A549 (cell line): ENCODE measurements at regions not wholly inside any gene's neighbourhood (a gene's known extent, or its start where the extent isn't known, plus 50 kb on each side); places are given as distances from the start of the nearest gene placed in this dataset.

Experiments
- ATAC-seq, 2 experiments: fragments of 200-7000 bp in 1 of 2; fragments of >200 bp in 1 of 2; cut with Nextera tagmentation in 1 of 2; cut with Tn5 transposase in 1 of 2; 3 replicates each; pipeline versions ENCODE4 v1.8.0 to v1.9.1; 2018 to 2020; ENCODE audit warnings: mild to moderate bottlenecking in 1 of 2, moderate library complexity in 1 of 2
- CTCF ChIA-PET: fragments of 300-600 bp; sonication (Branson Sonifier 250); formaldehyde crosslinking; extraction: SDS; loops from one replicate; lab custom pipeline; 2021; ENCODE audit warnings: antibody characterized with exemption, inconsistent platforms; lab: Yijun Ruan, JAX
- POLR2A ChIA-PET: fragments of 350-600 bp; formaldehyde crosslinking; extraction: SDS; loops from one replicate; lab custom pipeline; 2021; ENCODE audit warnings: antibody characterized with exemption, inconsistent platforms; lab: Yijun Ruan, JAX
- DNase-seq, 2 experiments: peaks; one replicate each; pipeline versions ENCODE4 v3.0.0 to v3.0.0-alpha.2; 2011 to 2016; ENCODE audit warnings: low read depth in 1 of 2, low spot score in 1 of 2
- FAIRE-seq: peaks from 2 replicates; lab custom pipeline; 2011; peaks lifted over from hg19 to GRCh38; lab: Jason Lieb, UNC
- H3K27ac ChIP-seq, 2 experiments: fragments of >200 bp; sonication (Bioruptor Twin); formaldehyde crosslinking; 3 replicates each; pipeline ENCODE4 v1.5.1; 2016 to 2017
- H3K4me1 ChIP-seq: fragments of >200 bp; sonication (Bioruptor Twin); formaldehyde crosslinking; 3 replicates; pipeline ENCODE4 v1.6.1; 2016
- H3K4me2 ChIP-seq: fragments of >200 bp; sonication (Bioruptor Twin); formaldehyde crosslinking; 3 replicates; pipeline ENCODE4 v1.6.1; 2016
- H3K4me3 ChIP-seq: fragments of >200 bp; sonication (Bioruptor Twin); formaldehyde crosslinking; 3 replicates; pipeline ENCODE4 v1.5.1; 2016
- H3K9me3 ChIP-seq: fragments of >200 bp; sonication (Bioruptor Twin); formaldehyde crosslinking; 3 replicates; pipeline ENCODE4 v1.6.1; 2016
- ATOH8 ChIP-seq: fragments of 250-450 bp; sonication (Bioruptor Pico); IDR thresholded peaks from 2 replicates; pipeline ENCODE4 v1.5.0; 2020; ENCODE audit warnings: low read depth, mild to moderate bottlenecking, moderate library complexity
- CEBPB ChIP-seq, 2 experiments: fragments of >200 bp in 1 of 2; sonication (Bioruptor Twin) in 1 of 2; formaldehyde crosslinking in 1 of 2; IDR thresholded peaks; 2 replicates each; pipeline ENCODE4 v1.6.1; 2012 to 2016
- CHD4 ChIP-seq: fragments of 200-600 bp; sonication (generic); IDR thresholded peaks from 2 replicates; pipeline ENCODE4 v1.6.1; 2016; ENCODE audit warnings: antibody characterized with exemption, mild to moderate bottlenecking, borderline replicate concordance
- CTCF ChIP-seq: fragments of >200 bp; sonication (Bioruptor Twin); formaldehyde crosslinking; IDR thresholded peaks from 3 replicates; pipeline ENCODE4 v1.5.1; 2016
- EHF ChIP-seq: fragments of 250-450 bp; sonication (Bioruptor Pico); IDR thresholded peaks from 2 replicates; pipeline ENCODE4 v1.5.0; 2020; ENCODE audit warnings: mild to moderate bottlenecking
- ELK1 ChIP-seq: fragments of 150-350 bp; IDR thresholded peaks from 2 replicates; pipeline ENCODE4 v1.6.1; 2014; ENCODE audit warnings: low read depth, mild to moderate bottlenecking, low read length
- FOSB ChIP-seq: fragments of 250-450 bp; sonication (Bioruptor Pico); IDR thresholded peaks from 2 replicates; pipeline ENCODE4 v1.5.0; 2020; ENCODE audit warnings: mild to moderate bottlenecking, moderate library complexity
- FOSL2 ChIP-seq, 2 experiments: fragments of 450-650 bp in 1 of 2; fragments of >200 bp in 1 of 2; sonication (Bioruptor Twin) in 1 of 2; formaldehyde crosslinking; IDR thresholded peaks; 2 replicates each; pipeline versions ENCODE4 v1.5.0 to v1.6.1; 2016 to 2020; ENCODE audit warnings: mild to moderate bottlenecking in 1 of 2, moderate library complexity in 1 of 2
- FOXS1 ChIP-seq: fragments of 250-450 bp; sonication (Bioruptor Pico); IDR thresholded peaks from 2 replicates; pipeline ENCODE4 v1.5.0; 2020; ENCODE audit warnings: mild to moderate bottlenecking, moderate library complexity
- HES2 ChIP-seq: fragments of >200 bp; sonication (Bioruptor Twin); formaldehyde crosslinking; IDR thresholded peaks from 2 replicates; pipeline ENCODE4 v1.6.1; 2016
- HEYL ChIP-seq: fragments of 250-450 bp; sonication (Bioruptor Pico); IDR thresholded peaks from 2 replicates; pipeline ENCODE4 v1.8.0; 2021; ENCODE audit warnings: mild to moderate bottlenecking, moderate library complexity
- HOXA7 ChIP-seq: fragments of 250-450 bp; sonication (Bioruptor Pico); IDR thresholded peaks from 2 replicates; pipeline ENCODE4 v1.5.0; 2020; ENCODE audit warnings: mild to moderate bottlenecking, moderate library complexity
- HOXB13 ChIP-seq: fragments of 250-450 bp; sonication (Bioruptor Pico); IDR thresholded peaks from 2 replicates; pipeline ENCODE4 v1.5.0; 2020; ENCODE audit warnings: low read depth, mild to moderate bottlenecking, moderate library complexity
- JUN ChIP-seq, 2 experiments: fragments of >200 bp; sonication (Bioruptor Twin); formaldehyde crosslinking; IDR thresholded peaks; 2 replicates in 1 of 2; 3 replicates in 1 of 2; pipeline ENCODE4 v1.6.1; 2016 to 2017
- PBX3 ChIP-seq: IDR thresholded peaks from 2 replicates; pipeline ENCODE4 v1.6.1; 2012
- PHF8 ChIP-seq: fragments of 200-600 bp; sonication (generic); IDR thresholded peaks from 2 replicates; pipeline ENCODE4 v1.6.1; 2016; ENCODE audit warnings: low read depth, mild to moderate bottlenecking, antibody characterized with exemption, moderate library complexity, borderline replicate concordance
- POLR2A ChIP-seq: IDR thresholded peaks from 2 replicates; pipeline ENCODE4 v1.6.1; 2012; ENCODE audit warnings: mild to moderate bottlenecking, low read length
- POLR2AphosphoS2 ChIP-seq: conservative IDR thresholded peaks from 2 replicates; pipeline ENCODE4 v1.6.1; 2012; ENCODE audit warnings: low read length, improper control_type of control experiment, inconsistent platforms
- RAD21 ChIP-seq, 2 experiments: fragments of >200 bp in 1 of 2; sonication (Bioruptor Twin) in 1 of 2; formaldehyde crosslinking in 1 of 2; IDR thresholded peaks in 1 of 2; conservative IDR thresholded peaks in 1 of 2; 2 replicates in 1 of 2; 3 replicates in 1 of 2; pipeline ENCODE4 v1.6.1; 2012 to 2018; ENCODE audit warnings: inconsistent platforms in 1 of 2
- REST ChIP-seq: fragments of 200-600 bp; sonication (generic); IDR thresholded peaks from 2 replicates; pipeline ENCODE4 v1.6.1; 2016; ENCODE audit warnings: antibody characterized with exemption, mild to moderate bottlenecking, moderate library complexity
- RFX5 ChIP-seq: fragments of 450-650 bp; IDR thresholded peaks from 2 replicates; pipeline ENCODE4 v1.7.1; 2014; ENCODE audit warnings: antibody characterized with exemption, mild to moderate bottlenecking, moderate library complexity
- RNF2 ChIP-seq: fragments of 200-600 bp; sonication (generic); IDR thresholded peaks from 2 replicates; pipeline ENCODE4 v1.6.1; 2016; ENCODE audit warnings: low read depth, mild to moderate bottlenecking, antibody characterized with exemption, moderate library complexity, borderline replicate concordance
- SMC3 ChIP-seq: fragments of >200 bp; sonication (Bioruptor Twin); formaldehyde crosslinking; IDR thresholded peaks from 3 replicates; pipeline ENCODE4 v1.6.1; 2018; ENCODE audit warnings: inconsistent platforms
- TP53 ChIP-seq: fragments of 250-450 bp; sonication (Bioruptor Pico); IDR thresholded peaks from 2 replicates; pipeline ENCODE4 v1.5.0; 2021; ENCODE audit warnings: mild to moderate bottlenecking, moderate library complexity
- ZNF302 ChIP-seq: fragments of 250-450 bp; sonication (Bioruptor Pico); IDR thresholded peaks from 2 replicates; pipeline ENCODE4 v1.9.0; 2021; ENCODE audit warnings: inconsistent platforms, mild to moderate bottlenecking, moderate library complexity
- WGBS: methylation state at CpG from one replicate; pipeline ENCODE4 v1.1.6; 2017; ENCODE audit errors: missing lambda C conversion rate; 5-methylcytosine and 5-hydroxymethylcytosine counted together

- no peak overlapping the region for H3K27ac ChIP-seq
- FAIRE-seq (no peak), DNase-seq (no peak), ATAC-seq (no peak)
- ChIA-PET CTCF (no interaction called here), POLR2A (no interaction called here)
- 31% methylated on average over 1 of the region's 1 CpG for WGBS
- no peak overlapping the region for H3K4me3 ChIP-seq
- H3K4me1 ChIP-seq = no peaks in the 10 kb centered on the region
- H3K9me3 ChIP-seq = no peaks in the 10 kb centered on the region
- no peak for TF ChIP-seq EHF (CRISPR knock-in tag)
- TF ChIP-seq CTCF = no peak
- TF ChIP-seq RAD21 (conservative IDR thresholded peaks at IDR 0.05 in 1 of 2, IDR thresholded peaks at IDR 0.05 in 1 of 2) = no peak
- TF ChIP-seq TP53 (CRISPR knock-in tag) = no peak
- no peak for TF ChIP-seq REST
- no peak for TF ChIP-seq HEYL (CRISPR knock-in tag)
- no peak for TF ChIP-seq ELK1
- no peak for TF ChIP-seq SMC3
- TF ChIP-seq HOXB13 = no peak
- no peak for TF ChIP-seq ATOH8 (CRISPR knock-in tag)
- TF ChIP-seq FOSL2 (IDR thresholded peaks at IDR 0.05) = no peak
- TF ChIP-seq FOSL2 (CRISPR knock-in tag; IDR thresholded peaks at IDR 0.05) = no peak
- no peak for TF ChIP-seq ZNF302 (CRISPR knock-in tag)
- TF ChIP-seq RFX5 = no peak
- no peak for TF ChIP-seq POLR2A
- no peak for TF ChIP-seq PHF8
- no peak for TF ChIP-seq FOXS1 (CRISPR knock-in tag)
- no peak for TF ChIP-seq RNF2
- TF ChIP-seq CEBPB (IDR thresholded peaks at IDR 0.05) = no peak
- TF ChIP-seq HOXA7 = no peak
- H3K4me2 ChIP-seq = no peak overlapping the region
These were observed 152.7 kb downstream of the FHIP1A start for GRCh38 chr4:151561551-151562256.

GRCh38 chr4:151563194-151563593 is 154.2 kb downstream of the FHIP1A start:
- no peak overlapping the region for H3K4me2 ChIP-seq
- H3K9me3 ChIP-seq = no peaks in the 10 kb centered on the region
- no peak for FAIRE-seq
- H3K4me3 ChIP-seq = no peak overlapping the region
- no peak overlapping the region for H3K27ac ChIP-seq
- DNase-seq = no peak
- WGBS = 6% methylated on average over 3 of the region's 3 CpGs
- no peaks in the 10 kb centered on the region for H3K4me1 ChIP-seq
- CTCF ChIA-PET = no interaction called here
- TF ChIP-seq CHD4 (no peak), FOSL2 (IDR thresholded peaks at IDR 0.05) (no peak), FOSL2 (CRISPR knock-in tag; IDR thresholded peaks at IDR 0.05) (no peak), HES2 (no peak), FOXS1 (CRISPR knock-in tag) (no peak), ZNF302 (CRISPR knock-in tag) (no peak), JUN (IDR thresholded peaks at IDR 0.05) (no peak), POLR2AphosphoS2 (no peak), FOSB (no peak), RFX5 (no peak), PBX3 (no peak)
- ATAC-seq = no peak
- POLR2A ChIA-PET = no interaction called here
